ENCODE measurements at regions not wholly inside any gene's neighbourhood (a gene's known extent, or its start where the extent isn't known, plus 50 kb on each side); places are given as distances from the start of the nearest gene placed in this dataset.
"Not testable (repeated sequence)": the region's sequence is repeated elsewhere in the genome, so short reads cannot be mapped to it uniquely, and the experiment has no call there.

- not testable (repeated sequence) for TF ChIP-seq NR1H2 (CRISPR knock-in tag; IDR thresholded peaks at IDR 0.05); TAF1 (IDR thresholded peaks at IDR 0.05; ENCODE audit: control insufficient read depth, extremely low read depth, insufficient read depth, low read length, severe bottlenecking); MLLT1 (IDR thresholded peaks at IDR 0.05); ZBTB33 (CRISPR knock-in tag; IDR thresholded peaks at IDR 0.05)
These were observed 295.9 kb upstream of the SPATA31A3 start for GRCh38 chr9:67288117-67288735.
